DOHH2 (cell line): ENCODE measurements at regions not wholly inside any gene's neighbourhood (a gene's known extent, or its start where the extent isn't known, plus 50 kb on each side); places are given as distances from the start of the nearest gene placed in this dataset.

Experiments
- H3F3A ChIP-seq: fragments of 200-600 bp; sonication (generic), shearing (Covaris generic); 2 replicates; pipeline ENCODE4 v1.6.0; 2016; ENCODE audit warnings: antibody characterized with exemption, mild to moderate bottlenecking; ENCODE audit not compliant: control insufficient read depth, insufficient read depth
- H3K27ac ChIP-seq: fragments of 200-600 bp; sonication (generic); 2 replicates; pipeline ENCODE4 v1.5.1; 2014; ENCODE audit warnings: low read depth, mild to moderate bottlenecking, low read length, moderate library complexity
- H3K27me3 ChIP-seq: fragments of 200-600 bp; sonication (generic); 2 replicates; pipeline ENCODE4 v1.6.1; 2014; ENCODE audit warnings: mild to moderate bottlenecking, low read length, mixed read lengths; ENCODE audit not compliant: control insufficient read depth
- H3K36me3 ChIP-seq: fragments of 200-600 bp; sonication (generic); 2 replicates; pipeline ENCODE4 v1.6.1; 2014; ENCODE audit warnings: mild to moderate bottlenecking, low read length, moderate library complexity, mixed read lengths; ENCODE audit not compliant: control insufficient read depth
- H3K4me1 ChIP-seq: fragments of 200-600 bp; sonication (generic); 2 replicates; pipeline ENCODE4 v1.6.1; 2014; ENCODE audit warnings: mild to moderate bottlenecking, low read length, mixed read lengths; ENCODE audit not compliant: control insufficient read depth
- H3K4me2 ChIP-seq: fragments of 200-600 bp; sonication (generic); 2 replicates; pipeline ENCODE4 v1.6.0; 2014; ENCODE audit warnings: mild to moderate bottlenecking, low read length, moderate library complexity
- H3K4me3 ChIP-seq: fragments of 200-600 bp; sonication (generic); 2 replicates; pipeline ENCODE4 v1.5.1; 2014; ENCODE audit warnings: mild to moderate bottlenecking, low read length, mixed read lengths
- H3K79me2 ChIP-seq: fragments of 200-600 bp; sonication (generic); 2 replicates; pipeline ENCODE4 v1.6.1; 2014; ENCODE audit warnings: mild to moderate bottlenecking, low read length, mixed read lengths; ENCODE audit not compliant: control insufficient read depth
- H3K9me2 ChIP-seq: fragments of 200-600 bp; sonication (generic); replicated peaks from 2 replicates; pipeline ENCODE4 v1.6.1; 2014; ENCODE audit warnings: mild to moderate bottlenecking, low read length, mixed read lengths; ENCODE audit not compliant: control insufficient read depth
- H3K9me3 ChIP-seq: fragments of 200-600 bp; sonication (generic); 2 replicates; pipeline ENCODE4 v1.6.1; 2014; ENCODE audit warnings: antibody characterized with exemption, low read length, mixed read lengths; ENCODE audit not compliant: control insufficient read depth, insufficient read depth
- H4K20me1 ChIP-seq: fragments of 200-600 bp; sonication (generic); 2 replicates; pipeline ENCODE4 v1.6.0; 2014; ENCODE audit warnings: low read depth, mild to moderate bottlenecking, antibody characterized with exemption, low read length, moderate library complexity; ENCODE audit not compliant: control insufficient read depth, insufficient read depth
- CTCF ChIP-seq: fragments of 200-600 bp; sonication (generic); IDR thresholded peaks from one replicate; pipeline ENCODE4 v1.5.1; 2014; ENCODE audit warnings: antibody characterized with exemption, mild to moderate bottlenecking, low read depth, low read length; ENCODE audit not compliant: poor library complexity, severe bottlenecking
- EZH2phosphoT487 ChIP-seq: fragments of 200-600 bp; sonication (generic); IDR thresholded peaks from 2 replicates; pipeline ENCODE4 v1.6.1; 2017; ENCODE audit warnings: borderline replicate concordance, mild to moderate bottlenecking, antibody characterized with exemption, low read length, moderate library complexity, mixed read lengths

GRCh38 chr5:159792180-159792579 is 124.1 kb upstream of the ADRA1B start:
- TF ChIP-seq EZH2phosphoT487 (no peak), CTCF (no peak)
- H3K27me3 ChIP-seq = no peaks in the 10 kb centered on the region

GRCh38 chr5:159797261-159797970 is 118.9 kb upstream of the ADRA1B start:
- no peak overlapping the region for H3K4me2 ChIP-seq
- no peak overlapping the region for H3K27ac ChIP-seq

More at GRCh38 chr5:159792180-159792579, 124.1 kb upstream of the ADRA1B start:
- no peaks in the 10 kb centered on the region for H4K20me1 ChIP-seq
- H3K4me1 ChIP-seq = peaks cover 3% of the 10 kb centered on the region
- H3F3A ChIP-seq = no peaks in the 10 kb centered on the region
- no peak overlapping the region for H3K27ac ChIP-seq
- H3K4me2 ChIP-seq = no peak overlapping the region
- no peak overlapping the region for H3K4me3 ChIP-seq
- H3K36me3 ChIP-seq = no peaks in the 10 kb centered on the region
- H3K9me2 ChIP-seq = no peaks in the 10 kb centered on the region
- H3K79me2 ChIP-seq = no peaks in the 10 kb centered on the region
- no peaks in the 10 kb centered on the region for H3K9me3 ChIP-seq

GRCh38 chr5:159799701-159800100 is 116.6 kb upstream of the ADRA1B start:
- H3F3A ChIP-seq = peaks cover 5% of the 10 kb centered on the region; the same call in 1 of the 2 replicates
- H3K4me3 ChIP-seq = no peak overlapping the region
- H3K4me2 ChIP-seq = no peak overlapping the region
- H3K27ac ChIP-seq = no peak overlapping the region
- TF ChIP-seq CTCF (no peak), EZH2phosphoT487 (no peak)
- H3K79me2 ChIP-seq = no peaks in the 10 kb centered on the region
- no peaks in the 10 kb centered on the region for H4K20me1 ChIP-seq
- H3K9me2 ChIP-seq = no peaks in the 10 kb centered on the region
- peaks cover 43% of the 10 kb centered on the region for H3K4me1 ChIP-seq
- no peaks in the 10 kb centered on the region for H3K9me3 ChIP-seq
- H3K36me3 ChIP-seq = no peaks in the 10 kb centered on the region
- no peaks in the 10 kb centered on the region for H3K27me3 ChIP-seq

More at GRCh38 chr5:159797261-159797970, 118.9 kb upstream of the ADRA1B start:
- Histone ChIP-seq H4K20me1 (no peaks in the 10 kb centered on the region), H3K9me2 (no peaks in the 10 kb centered on the region), H3K36me3 (no peaks in the 10 kb centered on the region), H3K4me1 (peaks cover 20% of the 10 kb centered on the region), H3K27me3 (no peaks in the 10 kb centered on the region), H3F3A (peaks cover 3% of the 10 kb centered on the region; the same call in 1 of the 2 replicates), H3K4me3 (no peak overlapping the region), H3K79me2 (no peaks in the 10 kb centered on the region), H3K9me3 (no peaks in the 10 kb centered on the region)
- TF ChIP-seq EZH2phosphoT487 (no peak), CTCF (no peak)
